Osteoblast (primary cell): ENCODE measurements at regions not wholly inside any gene's neighbourhood (a gene's known extent, or its start where the extent isn't known, plus 50 kb on each side); places are given as distances from the start of the nearest gene placed in this dataset.
"Not testable (repeated sequence)": the region's sequence is repeated elsewhere in the genome, so short reads cannot be mapped to it uniquely, and the experiment has no call there.

Source experiments
- DNase-seq: peaks from one replicate; pipeline ENCODE4 v3.0.0; 2011; ENCODE audit warnings: low spot score, mixed read lengths; ENCODE audit not compliant: insufficient read length; ENCODE audit errors: missing footprints
- H2AFZ ChIP-seq: 2 replicates; pipeline ENCODE4 v1.6.0; 2011; ENCODE audit warnings: mild to moderate bottlenecking, low read length
- H3K27ac ChIP-seq: 2 replicates; pipeline ENCODE4 v1.5.1; 2011; ENCODE audit warnings: mild to moderate bottlenecking, low read depth, low read length, moderate library complexity
- H3K27me3 ChIP-seq: 2 replicates; pipeline ENCODE4 v1.6.0; 2012; ENCODE audit warnings: mild to moderate bottlenecking, control low read depth, inconsistent platforms, low read length, moderate library complexity; ENCODE audit not compliant: insufficient read depth
- H3K36me3 ChIP-seq: 2 replicates; pipeline ENCODE4 v1.5.1; 2011; ENCODE audit warnings: mild to moderate bottlenecking, low read length, control low read depth, moderate library complexity; ENCODE audit not compliant: insufficient read depth
- H3K4me1 ChIP-seq: 2 replicates; pipeline ENCODE4 v1.5.1; 2011; ENCODE audit warnings: mild to moderate bottlenecking, low read length, control low read depth, moderate library complexity; ENCODE audit not compliant: insufficient read depth
- H3K4me2 ChIP-seq: 2 replicates; pipeline ENCODE4 v1.6.0; 2011; ENCODE audit warnings: mild to moderate bottlenecking, low read length; ENCODE audit not compliant: insufficient read depth
- H3K4me3 ChIP-seq: fragments of 200-600 bp; sonication (generic); 3 replicates; pipeline ENCODE4 v1.5.1; 2012; ENCODE audit warnings: mild to moderate bottlenecking, low read length, inconsistent platforms; ENCODE audit not compliant: insufficient read depth
- H3K79me2 ChIP-seq: 2 replicates; pipeline ENCODE4 v1.6.0; 2012; ENCODE audit warnings: mild to moderate bottlenecking, low read length, control low read depth, inconsistent platforms; ENCODE audit not compliant: insufficient read depth
- H3K9me3 ChIP-seq: 2 replicates; pipeline ENCODE4 v1.5.1; 2011; ENCODE audit warnings: low read depth, low read length, control low read depth
- H4K20me1 ChIP-seq: 2 replicates; pipeline ENCODE4 v1.6.0; 2012; ENCODE audit warnings: mild to moderate bottlenecking, low read length, control low read depth; ENCODE audit not compliant: insufficient read depth
- CTCF ChIP-seq: IDR thresholded peaks from 2 replicates; pipeline ENCODE4 v1.5.1; 2011; ENCODE audit warnings: mild to moderate bottlenecking, low read depth, low read length, moderate library complexity; ENCODE audit errors: extremely low read depth

GRCh38 chr6:113027780-113028179, 680.6 kb downstream of the RFPL4B start:
- H4K20me1 ChIP-seq: no peaks in the 10 kb centered on the region
- no peak overlapping the region for H3K4me3 ChIP-seq
- H3K4me2 ChIP-seq: no peak overlapping the region
- no peak overlapping the region for H3K27ac ChIP-seq
- no peaks in the 10 kb centered on the region for H3K36me3 ChIP-seq
- H3K9me3 ChIP-seq: no peaks in the 10 kb centered on the region
- no peaks in the 10 kb centered on the region for H3K27me3 ChIP-seq
- no peaks in the 10 kb centered on the region for H3K79me2 ChIP-seq
- TF ChIP-seq CTCF: no peak
- no peak overlapping the region for H2AFZ ChIP-seq
- no peak for DNase-seq
- no peaks in the 10 kb centered on the region for H3K4me1 ChIP-seq

- H3K9me3 ChIP-seq, DNase-seq, H3K27ac ChIP-seq, H3K27me3 ChIP-seq, H3K4me3 ChIP-seq, H4K20me1 ChIP-seq, H2AFZ ChIP-seq, H3K79me2 ChIP-seq, H3K4me1 ChIP-seq, H3K36me3 ChIP-seq, H3K4me2 ChIP-seq: not testable (repeated sequence)
These were observed 682.0 kb downstream of the RFPL4B start for GRCh38 chr6:113029161-113029560.

GRCh38 chr6:113031591-113032238, 684.6 kb downstream of the RFPL4B start:
- Histone ChIP-seq H2AFZ (no peak overlapping the region), H3K4me1 (no peaks in the 10 kb centered on the region), H3K27ac (no peak overlapping the region), H3K27me3 (no peaks in the 10 kb centered on the region), H3K4me2 (no peak overlapping the region), H4K20me1 (no peaks in the 10 kb centered on the region), H3K36me3 (no peaks in the 10 kb centered on the region), H3K79me2 (no peaks in the 10 kb centered on the region), H3K4me3 (no peak overlapping the region), H3K9me3 (no peaks in the 10 kb centered on the region)
- no peak for DNase-seq
- no peak for TF ChIP-seq CTCF

- Histone ChIP-seq H3K4me3 (no peak overlapping the region), H4K20me1 (no peaks in the 10 kb centered on the region), H3K27ac (no peak overlapping the region), H3K9me3 (no peaks in the 10 kb centered on the region), H3K4me1 (no peaks in the 10 kb centered on the region), H2AFZ (no peak overlapping the region), H3K4me2 (no peak overlapping the region), H3K27me3 (no peaks in the 10 kb centered on the region), H3K36me3 (no peaks in the 10 kb centered on the region), H3K79me2 (no peaks in the 10 kb centered on the region)
- no peak for TF ChIP-seq CTCF
- no peak for DNase-seq
These were observed 691.9 kb downstream of the RFPL4B start for GRCh38 chr6:113039005-113039404.
